Mucosa of descending colon (tissue), 3 donors: ENCODE measurements at regions not wholly inside any gene's neighbourhood (a gene's known extent, or its start where the extent isn't known, plus 50 kb on each side); places are given as distances from the start of the nearest gene placed in this dataset.

Source experiments
- ATAC-seq: fragments of 200-7000 bp; cut with Tn5 transposase; one replicate; pipeline ENCODE4 v1.9.1; 2020; ENCODE audit warnings: mild to moderate bottlenecking, moderate library complexity
- DNase-seq, 3 donors: peaks; one replicate each; pipeline ENCODE4 v3.0.0-alpha.2; 2020
- H3K36me3 ChIP-seq: fragments of 200-600 bp; one replicate; pipeline ENCODE4 v1.8.0; 2021; ENCODE audit warnings: low read depth, mild to moderate bottlenecking
- H3K4me1 ChIP-seq: fragments of 200-600 bp; one replicate; pipeline ENCODE4 v1.8.0; 2021; ENCODE audit warnings: low read depth, mild to moderate bottlenecking
- H3K4me3 ChIP-seq: fragments of 200-600 bp; one replicate; pipeline ENCODE4 v1.8.0; 2021; ENCODE audit warnings: mild to moderate bottlenecking
- H3K9me3 ChIP-seq: fragments of 200-600 bp; one replicate; pipeline ENCODE4 v1.8.0; 2021; ENCODE audit warnings: mild to moderate bottlenecking
- intact Hi-C, 2 donors: fragments of 100-400 bp; cut with DNase I in 1 of 2; cut with micrococcal nuclease in 1 of 2; formaldehyde crosslinking; loops; one replicate each; pipeline versions ENCODE4 v1.11.0 to v1.11.1; 2022; cut with DNase I, micrococcal nuclease
- TF ChIP-seq, protein P1 (sequence below): fragments of 200-600 bp; IDR thresholded peaks from one replicate; pipeline ENCODE4 v1.8.0; 2022; ENCODE audit warnings: antibody characterized with exemption, mild to moderate bottlenecking
- donor health status: DM: no; HTN: no; CAD: no; lungs with moderate emphysema.
- donor health status: DM: no; HTN: no; CAD: no.
- donor health status: DM: no; HTN: yes; CAD: no.

DNA sequence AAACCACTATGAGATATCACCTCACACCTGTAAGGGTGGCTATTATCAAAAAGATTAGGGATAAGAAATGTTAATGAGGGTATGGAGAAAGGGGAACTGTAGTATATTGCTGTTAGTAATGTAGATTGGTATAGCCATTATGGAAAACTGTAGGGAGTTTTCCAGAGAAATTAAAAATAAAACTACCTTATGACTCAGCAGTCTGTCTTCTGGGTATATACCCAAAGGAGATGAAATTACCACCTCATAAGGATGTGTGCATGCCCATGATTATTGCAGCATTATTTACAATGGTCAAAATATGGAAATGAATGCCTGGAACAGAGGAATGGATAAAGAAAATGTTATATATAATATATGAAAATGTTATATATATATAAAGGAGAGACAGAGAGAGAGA is 303.8 kb downstream of the METTL15 start:
- no peak for ATAC-seq
- Histone ChIP-seq H3K9me3 (no peaks in the 10 kb centered on the region), H3K4me3 (no peak overlapping the region), H3K4me1 (no peaks in the 10 kb centered on the region), H3K36me3 (no peaks in the 10 kb centered on the region)
- TF ChIP-seq, protein P1, sequence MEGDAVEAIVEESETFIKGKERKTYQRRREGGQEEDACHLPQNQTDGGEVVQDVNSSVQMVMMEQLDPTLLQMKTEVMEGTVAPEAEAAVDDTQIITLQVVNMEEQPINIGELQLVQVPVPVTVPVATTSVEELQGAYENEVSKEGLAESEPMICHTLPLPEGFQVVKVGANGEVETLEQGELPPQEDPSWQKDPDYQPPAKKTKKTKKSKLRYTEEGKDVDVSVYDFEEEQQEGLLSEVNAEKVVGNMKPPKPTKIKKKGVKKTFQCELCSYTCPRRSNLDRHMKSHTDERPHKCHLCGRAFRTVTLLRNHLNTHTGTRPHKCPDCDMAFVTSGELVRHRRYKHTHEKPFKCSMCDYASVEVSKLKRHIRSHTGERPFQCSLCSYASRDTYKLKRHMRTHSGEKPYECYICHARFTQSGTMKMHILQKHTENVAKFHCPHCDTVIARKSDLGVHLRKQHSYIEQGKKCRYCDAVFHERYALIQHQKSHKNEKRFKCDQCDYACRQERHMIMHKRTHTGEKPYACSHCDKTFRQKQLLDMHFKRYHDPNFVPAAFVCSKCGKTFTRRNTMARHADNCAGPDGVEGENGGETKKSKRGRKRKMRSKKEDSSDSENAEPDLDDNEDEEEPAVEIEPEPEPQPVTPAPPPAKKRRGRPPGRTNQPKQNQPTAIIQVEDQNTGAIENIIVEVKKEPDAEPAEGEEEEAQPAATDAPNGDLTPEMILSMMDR = no peak
- intact Hi-C loops = no loop called here
- no peak for DNase-seq

DNA sequence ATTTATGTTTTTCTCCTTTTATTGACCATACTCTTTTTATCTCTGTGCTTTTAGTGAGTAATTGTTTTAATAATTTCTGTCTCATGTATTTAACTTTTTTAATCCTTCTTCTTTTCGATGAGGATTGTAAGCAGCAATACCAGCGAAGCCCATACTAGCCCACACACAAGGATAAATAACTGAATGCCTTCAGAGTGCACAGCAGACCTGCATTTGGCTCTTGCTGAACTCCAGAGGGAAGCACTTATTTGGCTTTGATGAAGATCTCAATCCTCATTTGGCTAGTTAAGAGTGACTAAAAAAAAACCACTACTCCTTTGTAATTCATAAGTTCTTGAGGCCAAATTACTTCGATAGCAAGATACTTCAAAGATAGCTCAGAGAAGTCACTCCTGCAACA is 293.3 kb downstream of the METTL15 start:
- Histone ChIP-seq H3K36me3 (no peaks in the 10 kb centered on the region), H3K4me1 (no peaks in the 10 kb centered on the region), H3K9me3 (no peaks in the 10 kb centered on the region), H3K4me3 (no peak overlapping the region)
- no peak for DNase-seq
- no peak for ATAC-seq
- TF ChIP-seq, protein P1 = no peak
- intact Hi-C loops = no loop called here

DNA sequence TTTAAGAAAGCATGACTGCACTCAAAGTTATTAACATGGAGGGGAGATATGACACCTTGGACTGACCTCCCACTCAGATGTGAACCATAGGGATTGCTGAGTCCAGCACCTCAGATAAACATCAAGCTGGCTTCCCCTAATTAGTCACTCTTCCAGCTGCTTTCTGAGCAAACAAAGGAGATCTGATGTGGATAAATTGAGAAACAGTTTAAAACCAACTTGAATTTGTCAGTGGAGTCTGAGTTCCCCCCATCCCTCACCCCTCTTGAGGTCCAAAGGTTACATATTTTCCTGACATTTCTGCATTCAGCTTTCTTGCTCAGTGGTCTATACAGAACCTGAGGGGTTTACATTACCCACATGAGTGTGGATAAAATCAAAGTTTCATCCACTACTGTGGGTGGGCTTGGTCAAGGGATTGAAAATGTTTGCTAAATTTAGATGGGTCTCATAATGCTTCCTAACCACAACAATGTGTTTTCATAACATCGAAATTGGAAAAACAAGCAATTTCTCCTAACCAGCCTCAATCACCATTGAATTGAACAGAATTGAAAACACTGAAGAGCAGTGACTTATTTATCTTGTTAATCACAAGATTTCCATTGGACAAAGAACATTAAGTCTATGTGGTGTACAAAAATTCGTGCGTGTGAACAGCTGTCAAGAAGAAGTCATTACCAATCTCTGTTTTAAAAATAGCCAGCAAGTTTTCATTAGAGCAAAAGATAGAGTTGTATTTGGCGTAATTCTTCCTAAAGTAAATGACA is 292.3 kb downstream of the METTL15 start:
- Histone ChIP-seq H3K4me3 (no peak overlapping the region), H3K36me3 (no peaks in the 10 kb centered on the region), H3K4me1 (no peaks in the 10 kb centered on the region), H3K9me3 (no peaks in the 10 kb centered on the region)
- intact Hi-C loops = no loop called here
- TF ChIP-seq, protein P1 = no peak
- DNase-seq = no peak
- no peak for ATAC-seq

DNA sequence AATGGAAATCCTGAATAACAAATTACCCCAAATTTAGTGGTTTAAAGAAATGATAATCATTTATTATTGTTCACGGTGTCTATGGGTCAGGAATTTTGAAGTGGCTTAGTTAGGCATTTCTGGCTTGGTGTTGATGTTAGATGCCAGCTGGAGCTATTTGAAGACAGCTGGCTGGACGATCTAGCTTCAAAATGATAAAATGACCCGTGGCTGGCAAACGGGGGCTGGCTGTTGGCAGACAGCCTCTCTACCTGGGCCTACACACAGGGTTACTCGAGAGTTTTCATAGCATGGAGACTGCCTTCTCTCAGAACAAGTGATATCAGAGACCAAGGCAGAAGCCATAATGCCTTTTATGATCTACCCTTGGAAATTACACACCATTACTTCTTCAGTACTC is 285.2 kb downstream of the METTL15 start:
- intact Hi-C loops = no loop called here
- no peak for DNase-seq
- ATAC-seq = no peak
- no peaks in the 10 kb centered on the region for H3K4me1 ChIP-seq
- TF ChIP-seq, protein P1 = no peak
- no peaks in the 10 kb centered on the region for H3K36me3 ChIP-seq
- no peak overlapping the region for H3K4me3 ChIP-seq
- no peaks in the 10 kb centered on the region for H3K9me3 ChIP-seq

DNA sequence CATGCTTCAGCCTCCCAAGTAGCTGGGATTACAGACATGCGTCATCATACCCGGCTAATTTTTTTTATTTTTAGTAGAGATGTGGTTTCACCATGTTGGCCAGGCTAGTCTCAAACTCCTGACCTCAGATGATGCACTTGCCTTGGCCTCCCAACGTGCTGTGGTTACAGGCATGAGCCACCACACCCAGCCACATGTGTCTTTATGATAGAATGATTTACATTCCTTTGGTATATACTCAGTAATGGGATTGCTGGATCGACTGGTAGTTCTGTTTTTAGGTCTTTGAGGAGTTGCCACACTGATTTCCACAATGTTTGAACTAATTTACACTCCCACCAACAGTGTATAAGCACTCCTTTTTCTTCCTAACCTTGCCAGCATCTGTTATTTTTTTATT is 276.2 kb downstream of the METTL15 start:
- intact Hi-C loops = no loop called here
- H3K4me1 ChIP-seq = no peaks in the 10 kb centered on the region
- DNase-seq = no peak
- H3K36me3 ChIP-seq = no peaks in the 10 kb centered on the region
- TF ChIP-seq, protein P1 = no peak
- ATAC-seq = no peak
- peaks cover 7% of the 10 kb centered on the region for H3K9me3 ChIP-seq
- H3K4me3 ChIP-seq = no peak overlapping the region

DNA sequence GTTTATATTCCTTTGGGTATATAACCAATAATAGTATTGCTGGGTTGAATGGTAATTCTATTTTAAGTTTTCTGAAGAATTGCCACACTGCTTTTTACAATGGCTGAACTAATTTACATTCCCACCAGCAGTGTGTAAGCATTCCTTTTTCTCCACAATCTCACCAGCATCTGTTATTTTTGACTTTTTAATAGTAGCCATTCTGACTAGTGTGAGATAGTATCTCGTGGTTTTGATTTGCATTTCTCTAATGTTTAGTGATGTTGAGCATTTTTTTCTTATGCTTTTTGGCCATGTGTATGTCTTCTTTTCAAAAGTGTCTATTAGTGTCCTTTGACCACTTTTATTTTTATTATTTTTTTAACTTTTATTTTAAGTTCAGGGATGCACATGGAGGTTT is 275.3 kb downstream of the METTL15 start:
- no peak for ATAC-seq
- intact Hi-C loops = no loop called here

More for the DNA sequence above, 275.3 kb downstream of the METTL15 start:
- TF ChIP-seq, protein P1 = no peak
- Histone ChIP-seq H3K36me3 (no peaks in the 10 kb centered on the region), H3K9me3 (peaks cover 7% of the 10 kb centered on the region), H3K4me1 (no peaks in the 10 kb centered on the region), H3K4me3 (no peak overlapping the region)
- no peak for DNase-seq
